ENCODE measurements at regions not wholly inside any gene's neighbourhood (a gene's known extent, or its start where the extent isn't known, plus 50 kb on each side); places are given as distances from the start of the nearest gene placed in this dataset.

- Histone ChIP-seq H3K27ac (ENCODE audit: low read depth, low read length) (no peak overlapping the region), H3K4me1 (ENCODE audit: control insufficient read depth, insufficient read depth, low read length) (no peaks in the 10 kb centered on the region), H3K27me3 (ENCODE audit: control insufficient read depth, insufficient read depth, low read length) (no peaks in the 10 kb centered on the region), H3K4me3 (ENCODE audit: low read depth, low read length) (no peak overlapping the region), H3K9ac (ENCODE audit: low read depth, low read length) (no peak overlapping the region), H3K36me3 (ENCODE audit: control insufficient read depth, insufficient read depth, low read length) (no peaks in the 10 kb centered on the region), H3K9me3 (ENCODE audit: control insufficient read depth, insufficient read depth, low read length) (no peaks in the 10 kb centered on the region)
Measured at GRCh38 chr1:56267611-56268010, 311.8 kb downstream of the PLPP3 start.

DNA sequence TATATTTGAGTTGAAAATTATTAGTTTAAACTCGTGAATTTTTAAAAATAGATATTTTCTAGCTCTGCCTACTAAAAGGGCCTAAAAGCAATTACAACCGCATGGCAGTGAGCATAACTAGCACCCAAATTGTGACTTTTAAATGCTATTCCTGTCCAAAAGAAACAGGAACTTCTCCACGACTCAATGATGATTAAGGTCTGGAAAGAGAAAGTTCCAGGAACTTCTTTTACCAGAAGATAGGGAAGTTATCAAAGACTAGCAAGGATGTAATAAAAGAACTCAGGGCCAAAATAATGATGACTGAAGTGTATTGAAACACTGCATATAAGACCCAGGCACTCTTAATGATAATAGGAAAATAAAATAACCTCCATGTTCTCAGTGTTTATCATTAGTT is 313.0 kb downstream of the PLPP3 start:
- no peak overlapping the region for H3K4me3 ChIP-seq (ENCODE audit: low read depth, low read length)
- H3K9ac ChIP-seq (ENCODE audit: low read depth, low read length), result no peak overlapping the region
- no peak overlapping the region for H3K27ac ChIP-seq (ENCODE audit: low read depth, low read length)
- H3K36me3 ChIP-seq (ENCODE audit: control insufficient read depth, insufficient read depth, low read length), result no peaks in the 10 kb centered on the region
- H3K4me1 ChIP-seq (ENCODE audit: control insufficient read depth, insufficient read depth, low read length), result no peaks in the 10 kb centered on the region
- no peaks in the 10 kb centered on the region for H3K9me3 ChIP-seq (ENCODE audit: control insufficient read depth, insufficient read depth, low read length)
- H3K27me3 ChIP-seq (ENCODE audit: control insufficient read depth, insufficient read depth, low read length), result no peaks in the 10 kb centered on the region

GRCh38 chr1:56265216-56265615 is 314.1 kb downstream of the PLPP3 start:
- no peak overlapping the region for H3K4me3 ChIP-seq (ENCODE audit: low read depth, low read length)
- H3K27me3 ChIP-seq (ENCODE audit: control insufficient read depth, insufficient read depth, low read length), result no peaks in the 10 kb centered on the region
- H3K27ac ChIP-seq (ENCODE audit: low read depth, low read length), result no peak overlapping the region
- H3K36me3 ChIP-seq (ENCODE audit: control insufficient read depth, insufficient read depth, low read length), result no peaks in the 10 kb centered on the region
- H3K9me3 ChIP-seq (ENCODE audit: control insufficient read depth, insufficient read depth, low read length), result no peaks in the 10 kb centered on the region
- no peak overlapping the region for H3K9ac ChIP-seq (ENCODE audit: low read depth, low read length)
- no peaks in the 10 kb centered on the region for H3K4me1 ChIP-seq (ENCODE audit: control insufficient read depth, insufficient read depth, low read length)

DNA sequence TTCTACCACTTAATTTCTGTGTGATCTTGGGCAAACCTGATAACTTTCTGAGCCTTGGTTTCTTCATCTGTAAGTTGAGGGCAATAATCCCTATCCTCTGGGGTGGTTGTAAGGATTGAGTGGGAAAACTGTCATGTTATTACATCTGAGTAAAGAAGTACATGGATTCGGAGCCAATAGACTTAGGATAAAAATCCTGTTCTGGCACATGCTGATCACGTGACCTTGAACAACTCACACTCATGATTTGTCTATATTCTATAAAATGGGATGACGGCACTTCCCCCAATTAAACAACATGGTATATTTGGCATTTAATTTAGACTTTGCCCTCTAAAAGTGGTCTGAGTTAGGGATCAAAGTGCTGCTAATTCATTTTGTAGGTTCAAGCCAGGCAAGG is 315.5 kb downstream of the PLPP3 start:
- Histone ChIP-seq H3K4me3 (ENCODE audit: low read depth, low read length) (no peak overlapping the region), H3K9ac (ENCODE audit: low read depth, low read length) (no peak overlapping the region), H3K36me3 (ENCODE audit: control insufficient read depth, insufficient read depth, low read length) (no peaks in the 10 kb centered on the region), H3K27ac (ENCODE audit: low read depth, low read length) (no peak overlapping the region), H3K27me3 (ENCODE audit: control insufficient read depth, insufficient read depth, low read length) (no peaks in the 10 kb centered on the region), H3K9me3 (ENCODE audit: control insufficient read depth, insufficient read depth, low read length) (no peaks in the 10 kb centered on the region), H3K4me1 (ENCODE audit: control insufficient read depth, insufficient read depth, low read length) (peaks cover 2% of the 10 kb centered on the region; the same call in 1 of the 2 replicates)

GRCh38 chr1:56258371-56258770 is 321.0 kb downstream of the PLPP3 start:
- H3K4me1 ChIP-seq (ENCODE audit: control insufficient read depth, insufficient read depth, low read length), result peaks cover 4% of the 10 kb centered on the region; the same call in 1 of the 2 replicates
- H3K36me3 ChIP-seq (ENCODE audit: control insufficient read depth, insufficient read depth, low read length), result no peaks in the 10 kb centered on the region
- no peak overlapping the region for H3K27ac ChIP-seq (ENCODE audit: low read depth, low read length)
- no peak overlapping the region for H3K9ac ChIP-seq (ENCODE audit: low read depth, low read length)
- no peak overlapping the region for H3K4me3 ChIP-seq (ENCODE audit: low read depth, low read length)
- no peaks in the 10 kb centered on the region for H3K9me3 ChIP-seq (ENCODE audit: control insufficient read depth, insufficient read depth, low read length)
- no peaks in the 10 kb centered on the region for H3K27me3 ChIP-seq (ENCODE audit: control insufficient read depth, insufficient read depth, low read length)

DNA sequence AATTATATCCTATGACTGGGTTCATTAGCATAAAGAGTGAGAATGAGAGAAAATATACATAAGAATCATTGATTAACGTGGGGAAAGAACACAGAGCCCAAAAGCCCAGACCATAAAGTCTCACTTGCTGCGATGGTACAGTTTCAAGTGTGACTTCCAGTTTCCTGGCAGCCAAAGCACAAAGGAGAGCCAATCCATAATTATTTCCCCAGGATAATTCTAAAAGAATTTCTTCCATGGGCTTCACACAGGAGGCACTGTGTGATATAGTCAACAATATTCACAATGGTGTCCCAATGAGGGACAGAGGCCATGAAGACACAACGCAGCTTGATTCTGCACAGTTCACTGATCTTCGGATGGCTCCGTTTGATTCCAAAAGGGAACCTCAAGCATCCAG is 321.6 kb downstream of the PLPP3 start:
- no peak overlapping the region for H3K4me3 ChIP-seq (ENCODE audit: low read depth, low read length)
- peaks cover 4% of the 10 kb centered on the region; the same call in 1 of the 2 replicates for H3K4me1 ChIP-seq (ENCODE audit: control insufficient read depth, insufficient read depth, low read length)
- no peaks in the 10 kb centered on the region for H3K9me3 ChIP-seq (ENCODE audit: control insufficient read depth, insufficient read depth, low read length)
- H3K9ac ChIP-seq (ENCODE audit: low read depth, low read length), result no peak overlapping the region
- H3K36me3 ChIP-seq (ENCODE audit: control insufficient read depth, insufficient read depth, low read length), result no peaks in the 10 kb centered on the region
- H3K27ac ChIP-seq (ENCODE audit: low read depth, low read length), result no peak overlapping the region
- H3K27me3 ChIP-seq (ENCODE audit: control insufficient read depth, insufficient read depth, low read length), result no peaks in the 10 kb centered on the region

- H3K4me3 ChIP-seq (ENCODE audit: low read depth, low read length), result no peak overlapping the region
- no peak overlapping the region for H3K9ac ChIP-seq (ENCODE audit: low read depth, low read length)
- H3K27me3 ChIP-seq (ENCODE audit: control insufficient read depth, insufficient read depth, low read length), result no peaks in the 10 kb centered on the region
- no peaks in the 10 kb centered on the region for H3K9me3 ChIP-seq (ENCODE audit: control insufficient read depth, insufficient read depth, low read length)
- no peak overlapping the region for H3K27ac ChIP-seq (ENCODE audit: low read depth, low read length)
- peaks cover 4% of the 10 kb centered on the region; the same call in 1 of the 2 replicates for H3K4me1 ChIP-seq (ENCODE audit: control insufficient read depth, insufficient read depth, low read length)
- no peaks in the 10 kb centered on the region for H3K36me3 ChIP-seq (ENCODE audit: control insufficient read depth, insufficient read depth, low read length)
Measured at GRCh38 chr1:56256153-56257000, 323.0 kb downstream of the PLPP3 start.

DNA sequence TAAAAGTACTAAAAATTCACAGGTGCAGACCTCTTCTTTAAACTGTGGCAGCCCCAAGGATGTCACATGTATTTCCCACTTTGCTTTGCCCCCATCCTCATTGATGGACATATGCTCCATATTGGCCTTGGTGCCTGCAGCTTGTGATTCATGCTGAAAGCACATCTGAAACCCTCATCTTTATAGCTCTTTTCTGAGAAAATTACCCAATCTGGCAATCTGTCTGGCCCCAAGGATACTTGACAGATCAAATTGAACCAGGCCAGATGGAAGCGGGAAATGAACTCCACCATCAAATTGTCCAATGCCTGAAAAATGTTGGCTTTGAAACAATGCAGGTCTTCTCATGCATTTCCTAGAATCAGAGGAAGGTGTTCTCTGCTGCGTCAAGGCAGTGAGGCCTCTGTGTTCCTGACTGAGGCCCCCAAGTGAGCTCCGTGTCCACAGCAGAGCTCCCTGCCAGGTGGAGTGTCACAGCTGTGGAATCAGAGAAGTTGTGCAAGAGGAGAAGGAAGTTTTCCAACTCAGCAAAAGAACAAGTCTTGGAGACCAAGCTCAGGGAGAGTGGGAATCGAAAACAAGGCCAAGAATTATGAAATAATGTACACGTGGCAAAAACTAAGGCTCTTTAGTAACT is 323.7 kb downstream of the PLPP3 start:
- H3K36me3 ChIP-seq (ENCODE audit: control insufficient read depth, insufficient read depth, low read length), result no peaks in the 10 kb centered on the region
- H3K4me3 ChIP-seq (ENCODE audit: low read depth, low read length), result no peak overlapping the region
- H3K27me3 ChIP-seq (ENCODE audit: control insufficient read depth, insufficient read depth, low read length), result no peaks in the 10 kb centered on the region
- peaks cover 4% of the 10 kb centered on the region; the same call in 1 of the 2 replicates for H3K4me1 ChIP-seq (ENCODE audit: control insufficient read depth, insufficient read depth, low read length)
- no peaks in the 10 kb centered on the region for H3K9me3 ChIP-seq (ENCODE audit: control insufficient read depth, insufficient read depth, low read length)
- no peak overlapping the region for H3K9ac ChIP-seq (ENCODE audit: low read depth, low read length)
- no peak overlapping the region for H3K27ac ChIP-seq (ENCODE audit: low read depth, low read length)

- peaks cover 4% of the 10 kb centered on the region for H3K4me1 ChIP-seq (ENCODE audit: control insufficient read depth, insufficient read depth, low read length)
- no peaks in the 10 kb centered on the region for H3K36me3 ChIP-seq (ENCODE audit: control insufficient read depth, insufficient read depth, low read length)
- no peak overlapping the region for H3K27ac ChIP-seq (ENCODE audit: low read depth, low read length)
- H3K9me3 ChIP-seq (ENCODE audit: control insufficient read depth, insufficient read depth, low read length), result no peaks in the 10 kb centered on the region
- no peak overlapping the region for H3K4me3 ChIP-seq (ENCODE audit: low read depth, low read length)
- H3K9ac ChIP-seq (ENCODE audit: low read depth, low read length), result no peak overlapping the region
- no peaks in the 10 kb centered on the region for H3K27me3 ChIP-seq (ENCODE audit: control insufficient read depth, insufficient read depth, low read length)
Measured at GRCh38 chr1:56254130-56254529, 325.2 kb downstream of the PLPP3 start.

DNA sequence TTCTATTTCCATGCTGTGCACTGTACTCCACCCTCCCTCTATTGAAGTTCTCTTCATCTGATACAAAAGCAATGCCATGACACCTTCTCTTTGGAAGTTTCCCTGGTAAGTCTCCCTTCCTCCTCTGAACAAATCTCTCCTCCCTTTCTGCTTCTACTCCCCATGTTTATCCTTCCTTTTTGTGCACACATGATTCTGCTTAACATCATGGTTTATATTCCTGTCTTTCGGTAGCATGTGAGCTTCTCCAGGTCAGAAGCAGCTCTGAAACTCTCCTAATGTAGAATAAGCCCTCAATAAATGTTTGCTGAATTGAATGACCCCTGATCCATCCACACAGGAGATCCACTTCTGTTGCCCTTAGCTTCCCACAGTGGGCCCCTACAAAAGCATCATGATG is 328.6 kb downstream of the PLPP3 start:
- H3K4me3 ChIP-seq (ENCODE audit: low read depth, low read length), result no peak overlapping the region
- H3K4me1 ChIP-seq (ENCODE audit: control insufficient read depth, insufficient read depth, low read length), result peaks cover 5% of the 10 kb centered on the region; the same call in 1 of the 2 replicates
- H3K36me3 ChIP-seq (ENCODE audit: control insufficient read depth, insufficient read depth, low read length), result no peaks in the 10 kb centered on the region
- no peak overlapping the region for H3K27ac ChIP-seq (ENCODE audit: low read depth, low read length)
- no peak overlapping the region for H3K9ac ChIP-seq (ENCODE audit: low read depth, low read length)
- no peaks in the 10 kb centered on the region for H3K27me3 ChIP-seq (ENCODE audit: control insufficient read depth, insufficient read depth, low read length)
- no peaks in the 10 kb centered on the region for H3K9me3 ChIP-seq (ENCODE audit: control insufficient read depth, insufficient read depth, low read length)

GRCh38 chr1:56249234-56249633 is 330.1 kb downstream of the PLPP3 start:
- Histone ChIP-seq H3K36me3 (ENCODE audit: control insufficient read depth, insufficient read depth, low read length) (no peaks in the 10 kb centered on the region), H3K27ac (ENCODE audit: low read depth, low read length) (no peak overlapping the region), H3K4me1 (ENCODE audit: control insufficient read depth, insufficient read depth, low read length) (peaks cover 5% of the 10 kb centered on the region; the same call in 1 of the 2 replicates), H3K9ac (ENCODE audit: low read depth, low read length) (no peak overlapping the region), H3K9me3 (ENCODE audit: control insufficient read depth, insufficient read depth, low read length) (no peaks in the 10 kb centered on the region), H3K4me3 (ENCODE audit: low read depth, low read length) (no peak overlapping the region), H3K27me3 (ENCODE audit: control insufficient read depth, insufficient read depth, low read length) (no peaks in the 10 kb centered on the region)

Data from HUES48 (cell line).